DMS 273 treated with DMSO at 0.1 percent for 48 hours (cell line): ENCODE measurements at regions not wholly inside any gene's neighbourhood (a gene's known extent, or its start where the extent isn't known, plus 50 kb on each side); places are given as distances from the start of the nearest gene placed in this dataset.

Source experiments
- DNase-seq: peaks from one replicate; lab custom pipeline; 2025; lab: John Stamatoyannopoulos, UW

DNA sequence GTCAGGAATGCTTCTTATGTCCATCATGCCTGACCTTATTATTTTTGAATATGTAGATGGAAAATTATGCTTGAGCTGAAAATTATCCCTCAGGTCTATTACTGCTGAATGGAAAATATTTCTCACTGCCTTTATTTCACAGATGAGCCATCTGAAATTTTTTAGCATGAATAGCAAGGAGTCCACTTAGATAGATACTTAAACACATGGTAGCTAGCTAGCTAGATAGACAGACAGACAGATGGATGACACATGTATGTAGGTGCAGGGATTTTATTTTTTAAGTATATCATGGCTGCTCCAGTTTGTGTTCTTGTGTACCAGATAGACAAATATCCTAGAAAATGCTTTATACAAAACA lies 645.0 kb downstream of the MMUT start:
- no peak for DNase-seq

- DNase-seq = no peak
These were observed 645.6 kb downstream of the MMUT start for GRCh38 chr6:48817333-48818051.

DNA sequence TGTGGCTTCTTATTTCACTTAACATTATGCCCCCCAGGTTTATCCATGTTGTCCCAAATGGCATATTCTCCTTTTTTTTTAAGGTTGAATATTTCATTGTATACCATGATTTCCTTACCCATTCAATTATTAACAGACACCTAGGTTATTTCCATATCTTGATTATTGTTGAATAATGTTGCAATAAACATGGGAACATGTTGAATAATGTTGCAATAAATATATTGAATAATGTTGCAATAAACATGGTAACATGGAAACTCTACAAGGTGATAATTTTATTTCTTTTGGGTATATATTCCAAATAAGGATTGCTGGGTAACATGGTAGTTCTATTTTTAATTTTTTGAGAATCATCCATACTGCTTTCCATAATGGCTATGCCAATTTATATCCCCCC lies 648.1 kb downstream of the MMUT start:
- no peak for DNase-seq

- no peak for DNase-seq
These were observed 649.2 kb downstream of the MMUT start for GRCh38 chr6:48813836-48814235.

DNA sequence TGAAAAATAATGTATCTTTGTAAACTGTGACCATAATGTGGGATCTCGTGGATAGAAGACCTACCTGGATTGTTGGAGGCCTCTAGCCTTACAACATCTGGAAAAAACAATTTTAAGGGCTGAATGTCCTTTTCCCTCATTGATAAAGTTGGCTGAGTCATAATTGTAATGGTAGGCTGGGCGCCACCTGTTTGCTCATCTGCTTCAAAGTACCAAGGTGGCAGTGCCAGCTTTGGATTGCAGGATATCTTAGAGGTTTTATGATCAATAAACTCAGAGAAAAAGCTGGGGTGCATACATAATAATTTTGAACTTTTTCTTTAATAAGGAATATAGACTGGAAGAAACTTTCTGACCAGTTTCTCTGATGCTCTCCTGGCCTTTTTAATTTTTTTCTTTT lies 653.4 kb downstream of the MMUT start:
- no peak for DNase-seq

GRCh38 chr6:48809245-48809644 lies 653.8 kb downstream of the MMUT start:
- no peak for DNase-seq

DNA sequence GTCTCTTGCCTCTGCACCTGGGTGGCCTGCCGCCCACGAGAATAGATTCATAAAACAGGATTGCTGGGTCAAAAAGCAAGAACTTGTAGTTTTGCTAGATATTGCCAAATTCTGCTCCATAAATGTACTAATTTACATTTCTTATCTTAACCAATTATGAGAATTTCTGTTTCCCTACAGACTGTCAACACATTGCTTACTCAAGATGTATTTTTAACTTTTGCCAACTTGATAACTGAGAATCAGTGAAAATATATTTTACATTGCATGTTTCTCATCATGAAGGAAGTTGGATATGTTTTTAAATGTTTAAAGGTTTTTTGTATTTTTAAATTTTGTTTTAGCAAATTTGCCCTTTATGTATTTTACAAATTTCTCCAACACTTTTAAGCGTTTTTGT lies 664.8 kb downstream of the MMUT start:
- no peak for DNase-seq

DNA sequence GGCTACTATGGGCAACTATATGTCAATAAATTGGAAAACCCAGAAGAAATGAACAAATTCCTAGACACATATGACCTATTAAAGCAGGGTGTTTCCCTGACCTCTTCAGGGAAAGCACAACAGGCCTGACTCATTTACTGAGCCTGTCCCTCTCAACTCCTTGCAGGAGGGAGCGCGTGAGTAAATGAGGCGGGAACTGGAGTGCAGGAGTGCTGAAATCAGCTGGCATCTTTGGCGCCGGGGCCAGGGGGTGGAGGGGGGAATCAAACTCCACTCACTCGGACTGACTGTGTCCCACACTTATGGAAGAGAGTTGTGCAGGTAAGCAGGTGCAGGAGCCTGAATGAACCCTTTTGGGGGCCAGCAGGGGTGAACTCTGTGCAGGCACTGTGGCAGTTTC lies 671.2 kb upstream of the PTCHD4 start:
- DNase-seq = no peak

GRCh38 chr6:48777411-48777810 lies 666.4 kb upstream of the PTCHD4 start:
- no peak for DNase-seq

DNA sequence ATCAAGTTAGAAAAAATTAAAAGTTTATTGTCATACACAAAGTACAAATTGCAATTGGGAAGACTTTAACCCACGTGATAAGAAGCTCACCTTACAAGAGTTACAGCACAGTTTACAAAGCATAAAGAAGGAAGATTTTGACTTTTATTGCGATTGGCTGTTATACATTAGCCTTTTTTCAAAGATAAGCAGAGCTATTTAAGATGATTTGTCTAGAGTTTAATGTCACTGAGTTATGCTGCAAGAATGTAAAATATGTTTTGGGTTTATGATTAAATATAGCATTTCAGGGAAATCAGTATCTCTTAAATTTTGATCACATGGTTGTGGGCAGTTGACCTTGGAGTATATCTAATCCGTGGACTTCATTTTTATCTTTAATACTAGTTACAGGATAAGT lies 664.2 kb upstream of the PTCHD4 start:
- DNase-seq = no peak

DNA sequence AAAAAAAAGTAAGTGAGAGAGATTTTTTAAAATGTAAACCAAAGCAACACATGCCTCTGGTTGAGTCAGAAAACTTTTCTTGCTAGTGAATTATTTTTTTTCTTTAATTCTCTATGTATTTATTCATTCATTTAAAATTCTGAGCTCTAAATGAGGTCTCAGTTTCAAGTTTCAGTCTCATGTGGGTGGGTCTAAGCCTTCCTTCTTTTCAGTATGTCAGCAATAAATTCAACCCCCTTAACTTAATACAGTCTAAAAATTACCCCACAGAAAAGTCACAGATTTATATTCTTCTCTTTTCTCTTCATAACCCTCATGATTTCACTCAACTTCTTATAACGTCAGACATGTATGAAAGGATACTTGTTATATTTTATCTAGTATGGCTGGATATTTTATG lies 663.3 kb upstream of the PTCHD4 start:
- DNase-seq = no peak

DNA sequence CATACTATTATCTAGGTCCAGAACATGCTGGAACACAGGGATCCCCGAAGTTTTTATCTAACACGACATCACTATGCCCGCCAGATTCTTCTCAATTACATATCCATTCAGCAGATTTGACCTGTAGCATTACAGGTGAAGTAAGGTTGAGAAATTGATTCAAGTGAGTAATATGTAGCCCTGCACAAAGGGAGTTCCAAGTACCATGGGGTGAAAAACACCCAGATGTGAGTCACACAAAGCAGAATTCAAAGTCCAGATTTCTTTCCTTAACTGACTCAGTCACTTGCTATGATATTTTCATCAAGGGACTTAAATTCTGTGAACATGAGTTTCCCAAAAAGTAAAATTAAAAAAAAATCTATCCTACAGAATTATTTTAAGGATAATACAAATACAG lies 655.4 kb upstream of the PTCHD4 start:
- no peak for DNase-seq

- DNase-seq = peak; percentile 0
These were observed 654.5 kb upstream of the PTCHD4 start for GRCh38 chr6:48765352-48765961.

- DNase-seq = no peak
These were observed 653.5 kb upstream of the PTCHD4 start for GRCh38 chr6:48764286-48765044.

DNA sequence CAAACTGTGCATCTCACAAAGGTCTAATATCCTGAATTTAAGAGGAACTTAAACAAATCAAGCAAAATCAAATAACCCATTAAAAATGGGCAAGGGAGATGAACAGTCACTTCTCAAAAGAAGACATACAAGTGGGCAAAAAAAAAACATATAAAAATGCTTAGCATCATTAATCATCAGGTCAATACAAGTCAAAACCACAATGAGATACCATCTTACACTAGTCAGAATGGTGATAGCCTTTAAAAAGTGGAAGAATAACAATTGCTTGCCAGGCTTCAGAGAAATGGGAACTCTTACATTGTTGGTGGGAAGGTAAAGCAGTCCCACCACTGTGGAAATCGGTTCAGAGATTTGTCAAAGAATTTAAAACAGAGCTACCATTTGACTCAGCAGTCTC lies 646.7 kb upstream of the PTCHD4 start:
- no peak for DNase-seq

GRCh38 chr6:48755315-48755714 lies 644.3 kb upstream of the PTCHD4 start:
- DNase-seq = no peak

DNA sequence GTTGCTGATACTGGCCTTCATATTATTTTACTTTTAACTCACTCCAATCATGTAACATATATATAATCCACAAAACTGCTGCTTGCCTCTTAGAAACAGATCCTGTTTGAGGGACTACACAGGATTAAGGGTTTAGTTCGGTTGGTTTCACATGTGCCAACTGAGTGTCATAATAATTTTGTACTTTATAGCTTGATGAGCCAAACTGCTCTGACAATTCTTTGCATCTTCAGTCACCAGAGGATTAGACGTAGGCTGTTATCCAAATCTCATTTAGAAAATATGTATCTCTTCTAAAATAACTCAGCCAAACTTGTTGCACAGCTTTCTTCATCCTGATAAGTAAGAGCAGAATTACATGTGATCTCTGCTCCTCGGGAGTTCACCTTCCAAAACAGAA lies 643.6 kb upstream of the PTCHD4 start:
- no peak for DNase-seq

DNA sequence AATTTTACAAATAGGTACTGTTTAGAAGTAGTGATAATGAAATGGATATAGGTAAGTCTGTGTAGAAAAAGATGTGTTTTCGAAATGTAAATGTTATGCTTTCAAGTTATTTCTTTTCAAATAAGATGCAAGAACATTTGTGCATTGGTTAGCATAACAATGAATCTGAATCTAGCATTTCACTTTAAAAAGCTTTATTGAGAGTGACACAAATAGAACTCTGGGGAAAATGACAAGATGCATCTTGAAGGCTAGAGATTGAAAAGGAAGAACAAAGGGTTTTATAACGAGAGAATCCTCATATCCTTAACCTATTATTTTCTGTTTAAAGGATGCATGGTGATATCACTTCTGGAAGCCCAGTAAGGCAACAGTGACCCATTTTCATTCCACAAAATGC lies 639.9 kb upstream of the PTCHD4 start:
- no peak for DNase-seq

DNA sequence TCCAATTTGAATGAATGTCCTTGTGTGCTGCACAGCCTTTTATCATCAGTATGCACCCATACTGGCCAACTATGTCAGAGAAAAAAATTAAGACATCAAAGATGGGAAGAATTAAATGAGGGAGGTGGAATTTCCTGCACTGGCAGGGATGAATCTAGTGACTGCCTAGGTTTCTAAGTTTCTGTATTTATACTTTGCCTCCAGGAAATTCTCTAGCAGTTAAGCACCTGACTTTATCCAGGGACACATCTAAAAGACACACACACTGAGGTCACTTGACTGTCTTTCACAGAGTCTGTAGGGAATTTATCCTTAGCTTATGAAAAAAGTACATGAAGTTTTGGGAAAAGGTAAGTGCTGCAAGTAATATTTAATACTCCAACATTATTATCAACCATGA lies 636.5 kb upstream of the PTCHD4 start:
- DNase-seq = no peak

DNA sequence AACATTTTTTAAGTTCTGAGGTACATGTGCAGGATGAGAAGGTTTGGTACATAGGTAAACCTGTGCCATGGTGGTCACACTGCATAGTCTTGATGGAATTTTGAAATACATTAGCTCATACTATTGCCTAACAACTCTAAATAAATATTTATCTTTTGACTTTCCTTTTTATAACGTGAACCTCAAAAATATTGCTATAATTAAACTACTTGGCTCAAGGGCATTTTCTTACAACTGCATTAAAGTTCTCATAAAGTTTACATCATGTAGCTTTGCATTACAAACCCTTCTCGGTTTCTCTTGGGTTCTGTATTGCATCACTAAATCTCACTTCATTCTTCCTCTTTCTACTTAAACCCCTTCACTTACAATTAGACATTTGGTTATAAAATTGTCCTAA lies 636.0 kb upstream of the PTCHD4 start:
- DNase-seq = no peak

GRCh38 chr6:48744948-48745347 lies 634.0 kb upstream of the PTCHD4 start:
- DNase-seq = no peak

DNA sequence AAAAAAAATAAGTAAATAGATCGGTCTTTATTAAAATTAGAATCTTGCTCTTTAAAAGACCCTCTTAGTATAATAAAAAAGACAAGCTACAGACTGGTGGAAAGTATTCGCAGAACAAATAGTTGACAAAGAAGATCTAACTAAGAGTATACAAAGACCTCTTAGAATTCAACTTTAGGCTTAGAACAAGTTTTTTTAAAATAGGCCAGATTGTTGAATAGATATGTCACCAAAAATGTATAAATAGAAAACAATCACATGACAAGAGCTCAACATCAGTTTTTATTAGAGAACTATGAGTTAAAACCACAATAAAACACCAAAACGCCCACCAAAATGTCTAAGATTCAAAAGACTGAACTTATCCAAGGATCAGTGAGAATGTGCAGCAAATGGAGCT lies 632.7 kb upstream of the PTCHD4 start:
- no peak for DNase-seq

GRCh38 chr6:48736501-48737206 lies 625.7 kb upstream of the PTCHD4 start:
- no peak for DNase-seq
